Endothelial cell (in vitro differentiated cells): ENCODE measurements at regions not wholly inside any gene's neighbourhood (a gene's known extent, or its start where the extent isn't known, plus 50 kb on each side); places are given as distances from the start of the nearest gene placed in this dataset.

ENCODE experiments used
- DNase-seq: peaks from one replicate; pipeline ENCODE4 v3.0.0; 2021; ENCODE audit warnings: low spot score
- H3K27ac Mint-ChIP-seq: one replicate; pipeline ENCODE4 v1.8.0; 2021; ENCODE audit warnings: mixed read lengths, inconsistent platforms; ENCODE audit not compliant: unreplicated experiment
- H3K27me3 Mint-ChIP-seq: one replicate; pipeline ENCODE4 v1.8.0; 2021; ENCODE audit warnings: mild to moderate bottlenecking, moderate library complexity, mixed read lengths, inconsistent platforms; ENCODE audit not compliant: unreplicated experiment
- H3K36me3 Mint-ChIP-seq: one replicate; pipeline ENCODE4 v1.8.0; 2021; ENCODE audit warnings: mild to moderate bottlenecking, low read depth, mixed read lengths, inconsistent platforms; ENCODE audit not compliant: unreplicated experiment
- H3K4me1 Mint-ChIP-seq: one replicate; pipeline ENCODE4 v1.8.0; 2021; ENCODE audit warnings: mild to moderate bottlenecking, mixed read lengths, inconsistent platforms; ENCODE audit not compliant: unreplicated experiment
- H3K4me3 Mint-ChIP-seq: one replicate; pipeline ENCODE4 v1.8.0; 2021; ENCODE audit warnings: mild to moderate bottlenecking, mixed read lengths, inconsistent platforms; ENCODE audit not compliant: unreplicated experiment
- H3K9me3 Mint-ChIP-seq: one replicate; pipeline ENCODE4 v1.8.0; 2021; ENCODE audit warnings: mixed read lengths, inconsistent platforms; ENCODE audit not compliant: unreplicated experiment
- TF ChIP-seq, protein P1 (sequence below): fragments of 200-600 bp; sonication (generic); IDR thresholded peaks from one replicate; pipeline ENCODE4 v1.5.0; 2021; ENCODE audit warnings: antibody characterized with exemption; ENCODE audit not compliant: unreplicated experiment

DNA sequence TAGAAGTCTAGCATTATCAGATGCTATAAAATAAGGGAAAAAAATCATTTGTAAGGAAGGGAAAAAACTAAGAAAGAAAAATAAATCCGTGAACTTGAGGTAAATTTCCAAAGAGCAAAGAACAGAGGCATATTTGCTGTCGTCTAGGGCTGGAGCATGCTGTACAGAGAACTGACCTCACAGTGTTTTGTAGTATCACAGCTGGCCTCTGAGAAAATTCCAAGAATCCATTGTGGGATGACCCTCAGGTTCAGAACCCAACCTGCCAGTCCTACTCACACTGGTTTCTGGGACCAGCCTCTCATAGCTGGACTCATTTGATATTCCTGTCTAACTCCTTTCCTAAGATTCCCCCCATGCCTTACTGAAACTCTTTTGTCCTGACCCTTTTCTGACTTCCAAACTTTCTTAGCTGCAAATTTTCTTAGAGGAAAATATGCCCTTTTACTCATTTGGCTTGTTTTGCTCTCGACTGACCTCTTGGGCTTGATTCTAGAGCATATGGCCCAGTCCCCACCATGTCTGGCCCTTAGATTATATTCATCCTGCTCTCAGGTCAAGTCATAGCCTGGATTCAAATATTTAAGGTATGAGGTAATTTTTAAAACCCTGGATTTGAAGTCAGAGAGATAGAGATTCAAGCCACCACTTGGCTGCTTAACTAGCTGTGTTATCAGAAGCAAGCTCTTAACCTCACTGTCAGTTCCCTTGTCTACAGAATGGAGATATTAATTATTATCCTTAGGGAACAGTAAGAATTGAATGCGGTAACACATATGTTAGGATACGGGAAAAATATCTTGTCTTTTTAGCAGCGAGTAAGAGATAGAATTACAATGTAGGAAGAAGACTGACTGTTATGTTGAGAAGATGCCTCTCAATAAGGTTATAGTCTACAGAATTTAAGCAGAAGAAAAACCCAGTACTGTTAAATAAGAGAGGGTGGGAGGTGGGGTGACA is 89.7 kb upstream of the KCNA4 start:
- H3K4me3 Mint-ChIP-seq = no peak overlapping the region
- TF ChIP-seq, protein P1, sequence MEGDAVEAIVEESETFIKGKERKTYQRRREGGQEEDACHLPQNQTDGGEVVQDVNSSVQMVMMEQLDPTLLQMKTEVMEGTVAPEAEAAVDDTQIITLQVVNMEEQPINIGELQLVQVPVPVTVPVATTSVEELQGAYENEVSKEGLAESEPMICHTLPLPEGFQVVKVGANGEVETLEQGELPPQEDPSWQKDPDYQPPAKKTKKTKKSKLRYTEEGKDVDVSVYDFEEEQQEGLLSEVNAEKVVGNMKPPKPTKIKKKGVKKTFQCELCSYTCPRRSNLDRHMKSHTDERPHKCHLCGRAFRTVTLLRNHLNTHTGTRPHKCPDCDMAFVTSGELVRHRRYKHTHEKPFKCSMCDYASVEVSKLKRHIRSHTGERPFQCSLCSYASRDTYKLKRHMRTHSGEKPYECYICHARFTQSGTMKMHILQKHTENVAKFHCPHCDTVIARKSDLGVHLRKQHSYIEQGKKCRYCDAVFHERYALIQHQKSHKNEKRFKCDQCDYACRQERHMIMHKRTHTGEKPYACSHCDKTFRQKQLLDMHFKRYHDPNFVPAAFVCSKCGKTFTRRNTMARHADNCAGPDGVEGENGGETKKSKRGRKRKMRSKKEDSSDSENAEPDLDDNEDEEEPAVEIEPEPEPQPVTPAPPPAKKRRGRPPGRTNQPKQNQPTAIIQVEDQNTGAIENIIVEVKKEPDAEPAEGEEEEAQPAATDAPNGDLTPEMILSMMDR = no peak
- DNase-seq = no peak
- no peak overlapping the region for H3K27ac Mint-ChIP-seq
- H3K9me3 Mint-ChIP-seq = no peaks in the 10 kb centered on the region
- H3K36me3 Mint-ChIP-seq = no peaks in the 10 kb centered on the region
- H3K27me3 Mint-ChIP-seq = no peaks in the 10 kb centered on the region
- no peaks in the 10 kb centered on the region for H3K4me1 Mint-ChIP-seq

GRCh38 chr11:30107899-30108298 is 91.1 kb upstream of the KCNA4 start:
- H3K4me3 Mint-ChIP-seq = no peak overlapping the region
- H3K27me3 Mint-ChIP-seq = peaks cover 3% of the 10 kb centered on the region
- no peak overlapping the region for H3K27ac Mint-ChIP-seq
- H3K9me3 Mint-ChIP-seq = no peaks in the 10 kb centered on the region
- no peaks in the 10 kb centered on the region for H3K36me3 Mint-ChIP-seq
- TF ChIP-seq, protein P1 = no peak
- DNase-seq = no peak
- H3K4me1 Mint-ChIP-seq = no peaks in the 10 kb centered on the region

GRCh38 chr11:30109774-30110173 is 92.9 kb upstream of the KCNA4 start:
- DNase-seq = no peak
- Mint-ChIP-seq H3K36me3 (no peaks in the 10 kb centered on the region), H3K4me3 (no peak overlapping the region), H3K27me3 (peaks cover 3% of the 10 kb centered on the region), H3K4me1 (no peaks in the 10 kb centered on the region), H3K27ac (no peak overlapping the region), H3K9me3 (no peaks in the 10 kb centered on the region)
- TF ChIP-seq, protein P1 = no peak

DNA sequence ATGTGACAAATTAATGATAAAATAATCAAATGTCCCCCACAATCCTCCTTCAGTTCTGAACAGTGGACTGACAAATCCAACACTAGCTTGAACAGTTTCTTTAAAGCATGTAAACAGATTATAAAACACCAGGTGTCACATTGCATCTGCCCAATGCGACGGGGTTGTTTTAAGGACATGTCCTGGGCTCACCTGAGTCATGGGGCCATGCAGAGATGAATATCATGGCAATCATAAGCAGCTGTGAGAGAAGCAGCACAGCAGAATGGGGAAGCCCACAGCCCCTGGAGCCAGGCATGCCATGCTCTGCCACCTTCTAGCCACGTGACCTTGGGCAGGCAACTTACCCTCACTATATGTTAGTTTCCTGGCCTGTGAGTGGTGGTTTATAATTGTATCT is 93.9 kb upstream of the KCNA4 start:
- DNase-seq = no peak
- Mint-ChIP-seq H3K27ac (no peak overlapping the region), H3K27me3 (peaks cover 3% of the 10 kb centered on the region), H3K9me3 (no peaks in the 10 kb centered on the region), H3K4me1 (no peaks in the 10 kb centered on the region), H3K36me3 (no peaks in the 10 kb centered on the region), H3K4me3 (no peak overlapping the region)
- TF ChIP-seq, protein P1 = no peak

DNA sequence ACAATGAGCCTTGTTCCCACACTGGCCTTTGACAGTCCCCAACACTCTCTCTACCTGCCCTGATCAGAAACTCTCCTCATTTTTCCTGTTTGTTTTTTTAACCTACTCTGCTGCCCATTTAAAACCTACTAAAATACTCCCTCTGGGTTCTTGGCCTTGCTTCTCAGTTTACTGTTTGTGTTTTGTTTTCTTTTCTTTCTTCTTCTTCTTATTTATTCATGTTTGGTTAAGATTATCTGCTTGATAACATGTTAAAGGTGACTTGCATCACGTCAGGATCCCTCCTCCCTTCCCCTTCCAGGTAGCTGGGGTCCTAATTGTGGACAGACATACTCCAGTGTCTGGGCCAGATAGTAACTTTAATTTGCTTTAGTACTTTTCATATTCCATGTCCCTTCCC is 95.0 kb upstream of the KCNA4 start:
- no peak for DNase-seq
- H3K4me1 Mint-ChIP-seq = no peaks in the 10 kb centered on the region
- no peaks in the 10 kb centered on the region for H3K9me3 Mint-ChIP-seq
- no peak overlapping the region for H3K4me3 Mint-ChIP-seq
- H3K36me3 Mint-ChIP-seq = no peaks in the 10 kb centered on the region
- no peak overlapping the region for H3K27ac Mint-ChIP-seq
- TF ChIP-seq, protein P1 = no peak
- peaks cover 3% of the 10 kb centered on the region for H3K27me3 Mint-ChIP-seq
